ENCODE measurements at regions not wholly inside any gene's neighbourhood (a gene's known extent, or its start where the extent isn't known, plus 50 kb on each side); places are given as distances from the start of the nearest gene placed in this dataset.

DNA sequence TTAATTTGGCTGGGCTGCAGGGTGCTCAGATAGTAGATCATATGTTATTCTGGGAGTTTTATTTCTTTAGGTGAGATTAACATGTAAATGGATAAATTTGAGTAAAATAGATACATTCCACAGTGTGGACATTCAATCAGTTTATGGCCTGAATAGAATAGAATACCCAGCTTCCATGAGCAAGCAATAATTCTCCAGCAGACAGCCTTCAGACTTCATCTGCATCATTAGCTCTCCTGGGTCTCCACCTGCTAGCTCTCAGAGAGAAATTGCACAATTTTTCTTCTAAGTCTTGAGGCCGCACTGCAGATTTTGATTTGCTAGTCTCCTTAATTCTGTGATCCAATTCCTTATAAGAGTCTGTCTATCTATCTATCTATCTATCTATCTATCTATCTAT is 420.3 kb upstream of the BOD1L1 start:
- TF ChIP-seq USF2 (IDR thresholded peaks at IDR 0.05; ENCODE audit: borderline replicate concordance, low read depth, low read length) (no peak), GATA2 (CRISPR knock-in tag; IDR thresholded peaks at IDR 0.05) (no peak), EP300 (IDR thresholded peaks at IDR 0.05; ENCODE audit: borderline replicate concordance in 1 of 2, low read depth in 1 of 2, low read length in 1 of 2) (no peak), JUND (IDR thresholded peaks at IDR 0.05) (no peak), RAD21 (IDR thresholded peaks at IDR 0.05; ENCODE audit: low read length) (no peak), TCF12 (IDR thresholded peaks at IDR 0.05) (no peak), EZH2phosphoT487 (IDR thresholded peaks at IDR 0.05; ENCODE audit: borderline replicate concordance, low read depth) (no peak), ZBTB33 (IDR thresholded peaks at IDR 0.05; ENCODE audit: borderline replicate concordance, low read depth) (no peak), FOXM1 (IDR thresholded peaks at IDR 0.05; ENCODE audit: low read depth) (no peak), RCOR1 (IDR thresholded peaks at IDR 0.05; ENCODE audit: low read length) (no peak), POLR2AphosphoS5 (IDR thresholded peaks at IDR 0.05; ENCODE audit: low read depth, low read length) (no peak), CHD2 (IDR thresholded peaks at IDR 0.05; ENCODE audit: low read length, partially characterized antibody) (no peak), RXRA (IDR thresholded peaks at IDR 0.05; ENCODE audit: borderline replicate concordance, low read depth) (no peak)
- TF ChIP-seq, protein P1, sequence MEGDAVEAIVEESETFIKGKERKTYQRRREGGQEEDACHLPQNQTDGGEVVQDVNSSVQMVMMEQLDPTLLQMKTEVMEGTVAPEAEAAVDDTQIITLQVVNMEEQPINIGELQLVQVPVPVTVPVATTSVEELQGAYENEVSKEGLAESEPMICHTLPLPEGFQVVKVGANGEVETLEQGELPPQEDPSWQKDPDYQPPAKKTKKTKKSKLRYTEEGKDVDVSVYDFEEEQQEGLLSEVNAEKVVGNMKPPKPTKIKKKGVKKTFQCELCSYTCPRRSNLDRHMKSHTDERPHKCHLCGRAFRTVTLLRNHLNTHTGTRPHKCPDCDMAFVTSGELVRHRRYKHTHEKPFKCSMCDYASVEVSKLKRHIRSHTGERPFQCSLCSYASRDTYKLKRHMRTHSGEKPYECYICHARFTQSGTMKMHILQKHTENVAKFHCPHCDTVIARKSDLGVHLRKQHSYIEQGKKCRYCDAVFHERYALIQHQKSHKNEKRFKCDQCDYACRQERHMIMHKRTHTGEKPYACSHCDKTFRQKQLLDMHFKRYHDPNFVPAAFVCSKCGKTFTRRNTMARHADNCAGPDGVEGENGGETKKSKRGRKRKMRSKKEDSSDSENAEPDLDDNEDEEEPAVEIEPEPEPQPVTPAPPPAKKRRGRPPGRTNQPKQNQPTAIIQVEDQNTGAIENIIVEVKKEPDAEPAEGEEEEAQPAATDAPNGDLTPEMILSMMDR (IDR thresholded peaks at IDR 0.05) = no peak

Measured in SK-N-SH (cell line).